ENCODE measurements at regions not wholly inside any gene's neighbourhood (a gene's known extent, or its start where the extent isn't known, plus 50 kb on each side); places are given as distances from the start of the nearest gene placed in this dataset.

- Histone ChIP-seq H3K4me1 (ENCODE audit: low read depth, poor library complexity, severe bottlenecking) (no peaks in the 10 kb centered on the region), H3K79me2 (ENCODE audit: insufficient read depth, low read depth) (no peaks in the 10 kb centered on the region), H3K4me2 (no peak overlapping the region), H3K9ac (no peak overlapping the region), H3K27ac (no peak overlapping the region), H3K4me3 (IDR thresholded peaks at IDR 0.05; ENCODE audit: insufficient read depth, low read depth, low read length) (no peak overlapping the region), H2AFZ (ENCODE audit: low read depth) (no peak overlapping the region), H3K36me3 (ENCODE audit: insufficient read depth) (no peaks in the 10 kb centered on the region), H4K20me1 (ENCODE audit: insufficient read depth) (no peaks in the 10 kb centered on the region), H3K27me3 (ENCODE audit: insufficient read depth, low read depth) (no peaks in the 10 kb centered on the region)
- no peak for TF ChIP-seq CTCF (conservative IDR thresholded peaks at IDR 0.05; ENCODE audit: low read depth, low read length)
These were observed 844.3 kb downstream of the TBC1D32 start for GRCh38 chr6:120489941-120490340.

- no peak overlapping the region for H3K4me3 ChIP-seq (IDR thresholded peaks at IDR 0.05; ENCODE audit: insufficient read depth, low read depth, low read length)
- H3K27me3 ChIP-seq (ENCODE audit: insufficient read depth, low read depth), result no peaks in the 10 kb centered on the region
- no peak for TF ChIP-seq CTCF (conservative IDR thresholded peaks at IDR 0.05; ENCODE audit: low read depth, low read length)
- H3K9ac ChIP-seq, result no peak overlapping the region
- H4K20me1 ChIP-seq (ENCODE audit: insufficient read depth), result no peaks in the 10 kb centered on the region
- H3K79me2 ChIP-seq (ENCODE audit: insufficient read depth, low read depth), result no peaks in the 10 kb centered on the region
- H2AFZ ChIP-seq (ENCODE audit: low read depth), result no peak overlapping the region
- no peak overlapping the region for H3K4me2 ChIP-seq
- no peak overlapping the region for H3K27ac ChIP-seq
- no peaks in the 10 kb centered on the region for H3K4me1 ChIP-seq (ENCODE audit: low read depth, poor library complexity, severe bottlenecking)
- no peaks in the 10 kb centered on the region for H3K36me3 ChIP-seq (ENCODE audit: insufficient read depth)
These were observed 850.1 kb downstream of the TBC1D32 start for GRCh38 chr6:120484146-120484545.

- no peak for TF ChIP-seq CTCF (conservative IDR thresholded peaks at IDR 0.05; ENCODE audit: low read depth, low read length)
- no peak overlapping the region for H3K4me3 ChIP-seq (IDR thresholded peaks at IDR 0.05; ENCODE audit: insufficient read depth, low read depth, low read length)
These were observed 855.6 kb downstream of the TBC1D32 start for GRCh38 chr6:120478650-120479049.

GRCh38 chr6:120473804-120474203 is 860.5 kb downstream of the TBC1D32 start:
- Histone ChIP-seq H3K36me3 (ENCODE audit: insufficient read depth) (no peaks in the 10 kb centered on the region), H2AFZ (ENCODE audit: low read depth) (no peak overlapping the region), H3K4me1 (ENCODE audit: low read depth, poor library complexity, severe bottlenecking) (no peaks in the 10 kb centered on the region), H3K4me2 (no peak overlapping the region), H3K4me3 (IDR thresholded peaks at IDR 0.05; ENCODE audit: insufficient read depth, low read depth, low read length) (no peak overlapping the region), H3K79me2 (ENCODE audit: insufficient read depth, low read depth) (no peaks in the 10 kb centered on the region), H4K20me1 (ENCODE audit: insufficient read depth) (no peaks in the 10 kb centered on the region), H3K9ac (no peak overlapping the region), H3K27ac (no peak overlapping the region), H3K27me3 (ENCODE audit: insufficient read depth, low read depth) (no peaks in the 10 kb centered on the region)
- TF ChIP-seq CTCF (conservative IDR thresholded peaks at IDR 0.05; ENCODE audit: low read depth, low read length), result no peak

More at GRCh38 chr6:120478650-120479049, 855.6 kb downstream of the TBC1D32 start:
- no peaks in the 10 kb centered on the region for H3K27me3 ChIP-seq (ENCODE audit: insufficient read depth, low read depth)
- H3K9ac ChIP-seq, result no peak overlapping the region
- H3K27ac ChIP-seq, result no peak overlapping the region
- no peaks in the 10 kb centered on the region for H3K4me1 ChIP-seq (ENCODE audit: low read depth, poor library complexity, severe bottlenecking)
- H3K36me3 ChIP-seq (ENCODE audit: insufficient read depth), result no peaks in the 10 kb centered on the region
- H3K79me2 ChIP-seq (ENCODE audit: insufficient read depth, low read depth), result no peaks in the 10 kb centered on the region
- H2AFZ ChIP-seq (ENCODE audit: low read depth), result no peak overlapping the region
- no peak overlapping the region for H3K4me2 ChIP-seq
- H4K20me1 ChIP-seq (ENCODE audit: insufficient read depth), result no peaks in the 10 kb centered on the region

Data from KMS-11 (cell line).